ENCODE measurements at regions not wholly inside any gene's neighbourhood (a gene's known extent, or its start where the extent isn't known, plus 50 kb on each side); places are given as distances from the start of the nearest gene placed in this dataset.

DNA sequence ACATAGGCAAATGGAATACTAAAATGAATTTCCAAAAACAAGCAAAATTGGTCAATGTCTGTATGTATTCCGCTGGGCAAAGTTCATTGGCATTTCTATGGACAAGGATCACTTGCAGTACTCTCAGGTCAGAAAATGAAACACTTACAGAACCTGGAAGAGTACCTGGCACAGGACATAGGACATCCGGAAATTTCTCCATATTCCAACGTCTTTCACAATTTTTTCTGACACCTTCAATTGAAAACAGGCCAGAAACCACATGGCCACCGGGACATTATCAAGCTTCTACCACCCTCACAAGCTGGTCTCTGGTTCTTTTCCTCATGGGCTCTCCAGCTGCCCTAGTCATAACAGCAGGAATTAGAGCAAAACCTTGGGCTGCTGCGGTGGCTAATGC lies 96.9 kb upstream of the MSH6 start:
- Histone ChIP-seq H3K14ac (ENCODE audit: insufficient read length) (no peak overlapping the region), H4K5ac (ENCODE audit: insufficient read length, low read depth, low read length) (no peak overlapping the region), H3K9ac (replicated peaks in 1 of 4; ENCODE audit: extremely low read depth in 1 of 4, low read depth in 3 of 4, low read length in 3 of 4) (no peak overlapping the region), H4K91ac (replicated peaks; ENCODE audit: insufficient read length, low read length) (no peak overlapping the region), H3K4me3 (ENCODE audit: extremely low read depth in 1 of 4, insufficient read depth in 2 of 4, low read depth in 3 of 4, low read length in 4 of 4) (no peak overlapping the region), H3K79me2 (ENCODE audit: control insufficient read depth in 1 of 2, insufficient read depth in 2 of 2, low read length in 2 of 2) (no peaks in the 10 kb centered on the region), H3K56ac (replicated peaks; ENCODE audit: insufficient read length, low read depth, low read length) (no peak overlapping the region), H3K79me1 (ENCODE audit: low read depth, low read length) (no peaks in the 10 kb centered on the region), H3K4me2 (ENCODE audit: insufficient read depth in 1 of 2, low read depth in 2 of 2, low read length in 2 of 2) (no peak overlapping the region), H3K36me3 (ENCODE audit: control insufficient read depth in 2 of 4, insufficient read depth in 4 of 4, low read length in 3 of 4) (no peaks in the 10 kb centered on the region), H3K4ac (replicated peaks; ENCODE audit: insufficient read length, low read depth, low read length) (no peak overlapping the region), H3K9me3 (ENCODE audit: insufficient read depth in 2 of 2, low read depth in 1 of 2, low read length in 1 of 2) (peaks cover 4 to 9% of the 10 kb centered on the region in 2 experiments; a peak in 2 of 4 replicates), H2BK120ac (replicated peaks; ENCODE audit: low read depth, low read length) (peak overlapping the region; percentile 78), H3K18ac (ENCODE audit: extremely low read depth, low read length) (no peak overlapping the region), H2BK20ac (ENCODE audit: low read length) (peak overlapping the region; percentile 86; the same call in 1 of the 2 replicates), H3K27me3 (replicated peaks in 1 of 4; ENCODE audit: control insufficient read depth in 3 of 4, extremely low read depth in 1 of 4, insufficient read depth in 3 of 4, low read length in 3 of 4) (no peaks in the 10 kb centered on the region), H2AFZ (ENCODE audit: low read length) (no peak overlapping the region), H3K23ac (ENCODE audit: insufficient read length) (no peak overlapping the region), H4K8ac (ENCODE audit: extremely low read depth, insufficient read depth, low read length) (no peak overlapping the region), H3K27ac (ENCODE audit: low read depth, low read length) (no peak overlapping the region), H3K4me1 (replicated peaks in 1 of 4; ENCODE audit: control insufficient read depth in 3 of 4, insufficient read depth in 4 of 4, low read length in 3 of 4) (peaks cover 0 to 3% (median 0%) of the 10 kb centered on the region in 4 experiments; a peak in 3 of 7 replicates), H4K20me1 (replicated peaks in 1 of 2; ENCODE audit: control insufficient read depth in 1 of 2, insufficient read depth in 2 of 2, low read length in 2 of 2) (no peaks in the 10 kb centered on the region), H2AK5ac (ENCODE audit: low read depth, low read length) (no peak overlapping the region), H2BK5ac (ENCODE audit: low read depth, low read length) (0 out of 2 replicates have a peak overlapping the region, but pooled peaks have one; percentile 16), H2BK15ac (ENCODE audit: low read length) (no peak overlapping the region), H3K23me2 (ENCODE audit: low read depth, low read length) (no peaks in the 10 kb centered on the region), H2BK12ac (ENCODE audit: low read depth, low read length) (no peak overlapping the region)
- ChIA-PET POLR2A (ENCODE audit: partially characterized antibody) (interaction anchor here (0.7 to 0.9 kb wide), 2 partner anchors 10 to 61 kb away, joined by 3 read pairs; no protein-coding TSS in a partner anchor), CTCF (ENCODE audit: partially characterized antibody) (interaction anchor here (1.1 to 1.8 kb wide), 3 partner anchors 12 to 82 kb away, joined by 4 to 6 read pairs (median 4); no protein-coding TSS in a partner anchor)
- DNase-seq (ENCODE audit: low read depth in 1 of 2, low spot score in 2 of 2) (no peak), FAIRE-seq (no peak)
- WGBS, 2 experiments (ENCODE audit: extremely low coverage in 1 of 2, insufficient coverage in 1 of 2, insufficient read length in 1 of 2, insufficient replicate concordance in 2 of 2, low coverage in 1 of 2, low lambda C conversion rate in 2 of 2, missing lambda C conversion rate in 1 of 2) = 91% methylated on average over 5 of the region's 5 CpGs; no CpG with 5 or more reads in 1 of the 2 experiments
- TF ChIP-seq, protein P1, sequence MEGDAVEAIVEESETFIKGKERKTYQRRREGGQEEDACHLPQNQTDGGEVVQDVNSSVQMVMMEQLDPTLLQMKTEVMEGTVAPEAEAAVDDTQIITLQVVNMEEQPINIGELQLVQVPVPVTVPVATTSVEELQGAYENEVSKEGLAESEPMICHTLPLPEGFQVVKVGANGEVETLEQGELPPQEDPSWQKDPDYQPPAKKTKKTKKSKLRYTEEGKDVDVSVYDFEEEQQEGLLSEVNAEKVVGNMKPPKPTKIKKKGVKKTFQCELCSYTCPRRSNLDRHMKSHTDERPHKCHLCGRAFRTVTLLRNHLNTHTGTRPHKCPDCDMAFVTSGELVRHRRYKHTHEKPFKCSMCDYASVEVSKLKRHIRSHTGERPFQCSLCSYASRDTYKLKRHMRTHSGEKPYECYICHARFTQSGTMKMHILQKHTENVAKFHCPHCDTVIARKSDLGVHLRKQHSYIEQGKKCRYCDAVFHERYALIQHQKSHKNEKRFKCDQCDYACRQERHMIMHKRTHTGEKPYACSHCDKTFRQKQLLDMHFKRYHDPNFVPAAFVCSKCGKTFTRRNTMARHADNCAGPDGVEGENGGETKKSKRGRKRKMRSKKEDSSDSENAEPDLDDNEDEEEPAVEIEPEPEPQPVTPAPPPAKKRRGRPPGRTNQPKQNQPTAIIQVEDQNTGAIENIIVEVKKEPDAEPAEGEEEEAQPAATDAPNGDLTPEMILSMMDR (IDR thresholded peaks at IDR 0.05; ENCODE audit: control extremely low read depth in 1 of 3, insufficient read depth in 1 of 3, low read depth in 1 of 3, low read length in 3 of 3) = no peak
- TF ChIP-seq ASH2L (IDR thresholded peaks at IDR 0.05; ENCODE audit: low read length) (no peak), TEAD4 (IDR thresholded peaks at IDR 0.05; ENCODE audit: low read depth, low read length) (no peak), KDM1A (IDR thresholded peaks at IDR 0.05; ENCODE audit: borderline replicate concordance, low read length) (no peak)
- TF ChIP-seq, protein P2, sequence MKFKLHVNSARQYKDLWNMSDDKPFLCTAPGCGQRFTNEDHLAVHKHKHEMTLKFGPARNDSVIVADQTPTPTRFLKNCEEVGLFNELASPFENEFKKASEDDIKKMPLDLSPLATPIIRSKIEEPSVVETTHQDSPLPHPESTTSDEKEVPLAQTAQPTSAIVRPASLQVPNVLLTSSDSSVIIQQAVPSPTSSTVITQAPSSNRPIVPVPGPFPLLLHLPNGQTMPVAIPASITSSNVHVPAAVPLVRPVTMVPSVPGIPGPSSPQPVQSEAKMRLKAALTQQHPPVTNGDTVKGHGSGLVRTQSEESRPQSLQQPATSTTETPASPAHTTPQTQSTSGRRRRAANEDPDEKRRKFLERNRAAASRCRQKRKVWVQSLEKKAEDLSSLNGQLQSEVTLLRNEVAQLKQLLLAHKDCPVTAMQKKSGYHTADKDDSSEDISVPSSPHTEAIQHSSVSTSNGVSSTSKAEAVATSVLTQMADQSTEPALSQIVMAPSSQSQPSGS (IDR thresholded peaks at IDR 0.05; ENCODE audit: low read length) = no peak

Measured in H1 (cell line).